NB4 (cell line): ENCODE measurements at regions not wholly inside any gene's neighbourhood (a gene's known extent, or its start where the extent isn't known, plus 50 kb on each side); places are given as distances from the start of the nearest gene placed in this dataset.

ENCODE experiments used
- DNase-seq: peaks from one replicate; pipeline ENCODE4 v3.0.0; 2010; ENCODE audit warnings: low read depth
- H3K4me3 ChIP-seq: one replicate; pipeline ENCODE4 v1.5.1; 2011; ENCODE audit warnings: mild to moderate bottlenecking, low read depth, low read length, moderate library complexity
- CTCF ChIP-seq: IDR thresholded peaks from one replicate; pipeline ENCODE4 v1.5.1; 2012; ENCODE audit warnings: low read depth, low read length
- MAX ChIP-seq: IDR thresholded peaks from 2 replicates; pipeline ENCODE4 v1.6.1; 2011; ENCODE audit warnings: low read depth, low read length
- MYC ChIP-seq: IDR thresholded peaks from 2 replicates; pipeline ENCODE4 v1.6.1; 2011; ENCODE audit warnings: low read depth, low read length
- POLR2A ChIP-seq: IDR thresholded peaks from 2 replicates; pipeline ENCODE4 v1.6.1; 2011; ENCODE audit warnings: mild to moderate bottlenecking; ENCODE audit not compliant: insufficient read length; ENCODE audit errors: extremely low read depth

- TF ChIP-seq MYC (no peak), CTCF (no peak), MAX (no peak), POLR2A (no peak)
- DNase-seq = no peak
- no peak overlapping the region for H3K4me3 ChIP-seq
Measured at GRCh38 chr2:238694136-238694755, 153.6 kb upstream of the TWIST2 start.

GRCh38 chr2:238694922-238695321 is 153.0 kb upstream of the TWIST2 start:
- no peak overlapping the region for H3K4me3 ChIP-seq
- TF ChIP-seq MYC (no peak), CTCF (no peak)
- no peak for DNase-seq

- H3K4me3 ChIP-seq = no peak overlapping the region
- DNase-seq = no peak
- TF ChIP-seq MYC = no peak
- no peak for TF ChIP-seq MAX
- TF ChIP-seq POLR2A = no peak
- no peak for TF ChIP-seq CTCF
Measured at GRCh38 chr2:238695538-238695937, 152.3 kb upstream of the TWIST2 start.

- DNase-seq = no peak
- no peak overlapping the region for H3K4me3 ChIP-seq
- no peak for TF ChIP-seq MAX
- no peak for TF ChIP-seq MYC
- no peak for TF ChIP-seq POLR2A
- no peak for TF ChIP-seq CTCF
Measured at GRCh38 chr2:238696331-238696730, 151.6 kb upstream of the TWIST2 start.

- no peak overlapping the region for H3K4me3 ChIP-seq
- TF ChIP-seq MYC (no peak), POLR2A (no peak), MAX (no peak), CTCF (no peak)
- DNase-seq = peak; percentile 19
Measured at GRCh38 chr2:238696786-238697185, 151.1 kb upstream of the TWIST2 start.
